HepG2 (cell line): ENCODE measurements at regions not wholly inside any gene's neighbourhood (a gene's known extent, or its start where the extent isn't known, plus 50 kb on each side); places are given as distances from the start of the nearest gene placed in this dataset.

ENCODE experiments used
- ATF1 ChIP-seq: IDR thresholded peaks from 2 replicates; pipeline ENCODE4 v1.6.1; 2016; ENCODE audit warnings: mild to moderate bottlenecking, control low read depth
- DMTF1 ChIP-seq: sonication (generic); formaldehyde crosslinking; IDR thresholded peaks from 2 replicates; pipeline ENCODE4 v1.4.0; 2020; ENCODE audit warnings: mild to moderate bottlenecking, missing genetic modification reagents
- ELF3 ChIP-seq: IDR thresholded peaks from 2 replicates; pipeline ENCODE4 v1.6.1; 2016; ENCODE audit warnings: missing genetic modification reagents, missing compliant biosample characterization
- HNRNPH1 ChIP-seq: fragments of 200-400 bp; formaldehyde crosslinking; optimal IDR thresholded peaks from 2 replicates; pipeline ENCODE3; 2017; ENCODE audit warnings: mild to moderate bottlenecking, low read depth, low read length
- MAFK ChIP-seq, 2 experiments: IDR thresholded peaks in 1 of 2; conservative IDR thresholded peaks in 1 of 2; 2 replicates each; pipeline ENCODE4 v1.6.1; 2011; ENCODE audit warnings: improper control_type of control experiment in 2 of 2, low read length in 2 of 2
- RAD21 ChIP-seq: fragments of 450-650 bp; formaldehyde crosslinking; IDR thresholded peaks from 2 replicates; pipeline ENCODE4 v1.5.0; 2020; ENCODE audit warnings: mild to moderate bottlenecking
- RNF2 ChIP-seq: fragments of 450-650 bp; conservative IDR thresholded peaks from 2 replicates; pipeline ENCODE4 v1.6.1; 2016; ENCODE audit warnings: low read depth
- SMYD3 ChIP-seq: sonication (generic); formaldehyde crosslinking; IDR thresholded peaks from 2 replicates; pipeline ENCODE4 v1.8.1; 2023; ENCODE audit warnings: mild to moderate bottlenecking, missing genetic modification reagents
- SOX13 ChIP-seq, 3 experiments: fragments of 450-650 bp in 1 of 3; sonication (generic) in 1 of 3; formaldehyde crosslinking in 1 of 3; IDR thresholded peaks in 2 of 3; conservative IDR thresholded peaks in 1 of 3; 2 replicates each; pipeline versions ENCODE4 v1.5.0 to v1.6.1; 2016 to 2020; ENCODE audit warnings: antibody characterized with exemption in 1 of 3, mild to moderate bottlenecking in 1 of 3, missing compliant biosample characterization in 1 of 3, missing genetic modification reagents in 1 of 3, moderate library complexity in 1 of 3
- TRAFD1 ChIP-seq: sonication (generic); formaldehyde crosslinking; IDR thresholded peaks from 2 replicates; pipeline ENCODE4 v1.5.1; 2020; ENCODE audit warnings: missing genetic modification reagents, mild to moderate bottlenecking, borderline replicate concordance
- ZBTB8A ChIP-seq: sonication (generic); formaldehyde crosslinking; IDR thresholded peaks from 2 replicates; pipeline ENCODE4 v1.4.0; 2020; ENCODE audit warnings: mild to moderate bottlenecking, low read depth, missing genetic modification reagents, borderline replicate concordance
- ZFP41 ChIP-seq: sonication (generic); formaldehyde crosslinking; IDR thresholded peaks from 2 replicates; pipeline ENCODE4 v1.4.0; 2020; ENCODE audit warnings: mild to moderate bottlenecking, missing genetic modification reagents, borderline replicate concordance
- ZNF160 ChIP-seq: sonication (generic); formaldehyde crosslinking; IDR thresholded peaks from 2 replicates; pipeline ENCODE4 v1.8.0; 2022; ENCODE audit warnings: mild to moderate bottlenecking, inconsistent platforms, missing genetic modification reagents
- ZNF687 ChIP-seq: sonication (generic); formaldehyde crosslinking; IDR thresholded peaks from 2 replicates; pipeline ENCODE4 v1.5.1; 2020; ENCODE audit warnings: mild to moderate bottlenecking, missing genetic modification reagents, moderate library complexity
- ZNF770 ChIP-seq: sonication (generic); formaldehyde crosslinking; IDR thresholded peaks from 2 replicates; pipeline ENCODE4 v1.5.0; 2020; ENCODE audit warnings: mild to moderate bottlenecking, missing genetic modification reagents
- ZZZ3 ChIP-seq: sonication (generic); formaldehyde crosslinking; IDR thresholded peaks from 2 replicates; pipeline ENCODE4 v1.4.0; 2020; ENCODE audit warnings: missing genetic modification reagents, mild to moderate bottlenecking, borderline replicate concordance

GRCh38 chr11:33996498-33997454 is 54.8 kb upstream of the CAPRIN1 start (continued):
- TF ChIP-seq TRAFD1 (CRISPR knock-in tag) (no peak), ZNF770 (no peak), SMYD3 (CRISPR knock-in tag) (no peak), ATF1 (CRISPR knock-in tag) (no peak), DMTF1 (no peak), RAD21 (CRISPR knock-in tag) (peak; percentile 60; the same call in 1 of the 2 replicates), ZNF160 (no peak), ZNF687 (peak; percentile 54), ZZZ3 (CRISPR knock-in tag) (no peak), ZBTB8A (CRISPR knock-in tag) (no peak), ELF3 (CRISPR knock-in tag) (peak; percentile 45; the same call in 1 of the 2 replicates), SOX13 (IDR thresholded peaks at IDR 0.05) (no peak), SOX13 (CRISPR knock-in tag; conservative IDR thresholded peaks at IDR 0.05 in 1 of 2, IDR thresholded peaks at IDR 0.05 in 1 of 2) (no peak), HNRNPH1 (no peak), RNF2 (0 out of 2 replicates have a peak, but pooled peaks have one; percentile 62), ZFP41 (CRISPR knock-in tag) (no peak), MAFK (conservative IDR thresholded peaks at IDR 0.05 in 1 of 2, IDR thresholded peaks at IDR 0.05 in 1 of 2; ENCODE audit: low read length in 2 of 2) (no peak)
